NOMO-1 treated with DMSO at 0.1 percent for 48 hours (cell line): ENCODE measurements at regions not wholly inside any gene's neighbourhood (a gene's known extent, or its start where the extent isn't known, plus 50 kb on each side); places are given as distances from the start of the nearest gene placed in this dataset.
"Not testable (repeated sequence)": the region's sequence is repeated elsewhere in the genome, so short reads cannot be mapped to it uniquely, and the experiment has no call there.

Experiments
- DNase-seq: peaks from one replicate; lab custom pipeline; 2025; ENCODE audit not compliant: unreplicated experiment; lab: John Stamatoyannopoulos, UW

GRCh38 chr10:64175271-64175962, 654.2 kb downstream of the REEP3 start:
- DNase-seq, result no peak

DNA sequence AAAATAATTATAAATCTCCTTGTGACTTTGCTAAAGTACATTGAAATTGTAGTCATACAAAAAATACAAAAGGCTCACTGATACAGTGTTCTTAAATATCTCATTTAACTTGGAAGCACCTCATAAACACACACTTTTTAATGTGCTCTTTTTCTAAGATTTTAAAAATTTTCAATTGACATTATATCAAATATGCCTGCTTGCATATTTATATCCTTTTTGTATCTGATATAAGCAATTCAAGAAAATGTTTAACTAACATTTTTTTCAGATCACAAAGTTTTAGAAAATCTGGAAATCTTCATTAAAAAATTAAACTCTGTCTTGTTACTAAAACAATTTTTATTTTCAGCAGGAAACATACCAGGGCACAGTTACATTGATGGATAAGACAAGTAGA, 661.5 kb downstream of the REEP3 start:
- no peak for DNase-seq

- no peak for DNase-seq
Measured at GRCh38 chr10:64191286-64191685, 670.1 kb downstream of the REEP3 start.

GRCh38 chr10:64196638-64197315, 675.6 kb downstream of the REEP3 start:
- DNase-seq, result no peak

GRCh38 chr10:64201936-64202335, 680.7 kb downstream of the REEP3 start:
- DNase-seq, result no peak

DNA sequence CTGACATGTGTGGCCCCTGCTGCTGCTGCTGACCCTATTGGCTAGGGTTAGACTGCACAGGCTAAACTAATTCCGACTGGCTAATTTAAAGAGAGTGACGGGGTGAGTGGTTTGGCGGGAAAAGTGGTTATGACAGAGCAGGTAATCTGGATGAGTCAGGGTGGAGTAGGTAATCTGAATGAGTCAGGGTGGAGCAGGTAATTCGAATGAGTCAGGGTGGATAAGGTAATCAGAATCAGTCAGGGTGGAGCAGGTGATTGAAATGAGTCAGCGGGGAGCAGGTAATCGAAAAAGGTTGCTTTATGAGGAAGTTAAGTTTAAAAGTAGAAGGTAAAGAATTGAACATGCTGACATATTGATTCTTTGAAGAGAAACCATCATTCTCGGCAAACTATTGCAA, 683.3 kb downstream of the REEP3 start:
- not testable (repeated sequence) for DNase-seq

GRCh38 chr10:64206409-64206808, 685.2 kb downstream of the REEP3 start:
- DNase-seq, result no peak

DNA sequence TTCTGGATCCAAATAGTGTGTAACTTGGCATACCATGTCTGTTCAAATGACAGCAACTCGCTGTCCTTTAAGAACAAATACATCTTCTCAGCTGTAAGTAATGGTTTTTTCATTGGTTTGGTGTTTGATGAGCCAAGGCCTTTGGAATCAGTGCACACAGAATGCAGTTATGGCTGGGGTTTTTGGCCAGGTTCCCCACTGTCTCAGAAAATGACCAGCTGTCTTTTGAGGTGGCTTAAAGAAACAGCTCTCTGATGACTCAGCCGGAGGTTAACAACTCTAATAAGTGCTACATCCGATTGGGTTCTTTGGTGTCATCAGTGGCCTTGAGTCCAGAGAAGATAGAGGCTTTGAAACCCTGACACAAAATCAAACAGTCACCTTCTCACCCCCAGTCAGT, 688.4 kb downstream of the REEP3 start:
- DNase-seq, result no peak

DNA sequence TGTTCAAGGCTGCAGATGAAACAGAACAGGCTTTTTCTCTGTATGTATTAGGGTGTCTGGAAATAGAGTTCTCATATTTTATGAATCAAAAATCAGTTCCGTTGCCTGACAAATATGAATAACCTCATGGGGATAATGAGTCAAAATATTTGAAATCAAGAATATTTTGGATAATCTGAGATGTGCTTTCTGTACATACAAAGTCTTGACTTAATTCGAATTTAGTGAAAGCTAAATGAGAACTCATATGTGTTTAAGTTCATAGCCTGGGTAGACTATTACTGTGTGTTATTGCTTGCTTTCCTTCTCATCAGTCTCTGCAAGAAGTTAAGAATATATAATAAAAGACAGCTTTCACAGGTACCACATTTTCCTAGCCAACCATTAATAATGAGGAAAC, 689.0 kb downstream of the REEP3 start:
- DNase-seq, result no peak

DNA sequence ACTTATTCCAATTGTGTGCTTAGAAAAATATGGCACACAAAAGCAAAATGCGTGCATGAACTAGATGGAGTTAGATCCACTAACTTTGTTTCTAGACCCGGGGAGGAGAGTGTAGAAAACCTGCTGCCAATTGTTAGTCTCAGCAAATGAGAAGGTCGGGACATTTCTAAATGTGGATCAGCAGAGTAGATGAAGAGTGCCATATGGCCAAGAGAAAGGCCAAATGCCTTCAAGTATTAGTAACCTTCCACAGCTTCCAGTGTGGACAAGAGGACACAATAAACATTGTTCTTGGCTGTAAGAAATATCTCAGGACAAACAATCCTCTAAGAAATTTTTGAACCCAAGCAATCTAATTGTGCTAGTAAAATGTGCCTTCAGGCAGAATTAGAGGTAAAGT, 690.3 kb downstream of the REEP3 start:
- no peak for DNase-seq

- no peak for DNase-seq
Measured at GRCh38 chr10:64215088-64215487, 693.9 kb downstream of the REEP3 start.

- no peak for DNase-seq
Measured at GRCh38 chr10:64219271-64220025, 698.2 kb downstream of the REEP3 start.

- no peak for DNase-seq
Measured at GRCh38 chr10:64234489-64234888, 713.3 kb downstream of the REEP3 start.

GRCh38 chr10:64257704-64258103, 736.5 kb downstream of the REEP3 start:
- DNase-seq, result no peak

DNA sequence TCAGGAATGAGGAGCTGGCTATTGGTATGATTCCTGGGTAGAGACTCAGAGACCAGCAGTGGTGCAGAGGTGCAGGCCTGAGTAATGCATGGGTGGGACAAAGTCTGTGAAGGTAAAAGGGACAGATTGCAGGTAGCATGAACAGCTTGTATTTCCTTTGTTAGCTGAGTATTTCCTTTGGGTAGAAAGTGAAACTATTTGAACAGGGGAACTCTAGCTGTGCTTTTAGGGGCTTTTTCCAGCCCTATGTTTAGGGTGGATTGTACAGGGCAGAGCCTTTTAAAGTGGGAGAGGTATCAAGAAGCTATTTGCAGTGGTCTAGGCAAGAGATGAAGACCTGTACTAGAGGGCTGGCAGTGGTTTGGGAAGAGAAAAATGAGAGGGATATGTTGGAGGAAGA, 739.9 kb downstream of the REEP3 start:
- DNase-seq, result no peak

DNA sequence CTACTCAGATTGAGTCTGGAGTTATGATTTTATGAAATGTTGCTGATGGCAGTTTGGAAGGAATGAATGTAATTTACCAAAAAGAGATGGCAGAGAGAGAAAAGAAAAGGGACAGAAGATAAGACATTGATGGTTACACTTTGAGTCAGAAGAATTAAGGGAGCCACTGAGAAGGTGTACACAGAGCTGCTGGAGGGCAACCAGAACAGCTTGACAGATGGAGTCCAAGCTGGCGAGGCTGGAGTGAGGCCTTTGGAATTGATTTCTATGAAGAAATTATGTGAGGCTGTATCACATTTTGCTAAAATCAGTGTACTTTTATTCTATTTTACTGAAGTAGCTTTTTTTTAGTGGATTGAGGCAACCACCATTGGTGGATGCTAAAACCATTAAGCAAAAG, 740.5 kb downstream of the REEP3 start:
- no peak for DNase-seq

- no peak for DNase-seq
Measured at GRCh38 chr10:64265961-64266360, 744.8 kb downstream of the REEP3 start.

- no peak for DNase-seq
Measured at GRCh38 chr10:64271508-64271907, 750.3 kb downstream of the REEP3 start.

GRCh38 chr10:64271983-64272382, 750.8 kb downstream of the REEP3 start:
- DNase-seq, result no peak

- no peak for DNase-seq
Measured at GRCh38 chr10:64275001-64275400, 753.8 kb downstream of the REEP3 start.

DNA sequence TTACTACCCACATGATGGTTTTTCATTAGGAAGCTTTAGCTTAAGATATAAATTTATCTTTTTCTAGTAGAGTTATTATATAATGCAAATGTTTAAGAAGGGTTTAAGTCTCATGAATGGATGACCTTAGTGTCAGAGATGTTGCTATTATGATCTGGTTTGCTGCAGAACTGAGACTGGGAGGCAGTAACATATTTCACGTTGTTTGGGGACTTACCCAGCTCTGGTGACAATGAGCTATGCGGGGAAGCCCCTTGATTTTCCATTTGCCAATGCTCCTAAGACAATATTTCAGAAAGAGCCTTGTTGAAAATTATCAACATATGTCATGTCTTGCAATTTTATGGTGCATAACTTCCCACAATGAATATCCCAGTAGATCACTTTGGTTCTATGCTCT, 754.6 kb downstream of the REEP3 start:
- no peak for DNase-seq

DNA sequence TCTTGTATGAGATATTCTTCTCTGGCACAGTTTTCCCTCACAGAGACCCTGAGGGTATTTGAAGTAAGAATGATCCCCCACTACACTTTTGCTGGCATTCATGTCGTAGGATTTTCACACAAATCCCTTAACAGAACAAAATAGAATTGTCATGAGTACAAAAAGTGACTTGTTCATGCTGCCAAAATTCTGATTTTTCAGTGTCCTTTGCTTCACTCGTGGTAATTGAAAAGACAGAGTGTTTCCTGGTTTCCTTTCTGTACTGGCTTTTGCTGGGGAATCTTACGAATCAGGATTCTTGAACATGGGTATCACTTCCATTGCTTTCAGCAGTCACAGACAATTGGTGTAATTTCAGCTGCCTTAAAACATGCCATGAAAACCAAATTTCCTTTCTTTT, 756.3 kb downstream of the REEP3 start:
- no peak for DNase-seq
